ENCODE measurements at regions not wholly inside any gene's neighbourhood (a gene's known extent, or its start where the extent isn't known, plus 50 kb on each side); places are given as distances from the start of the nearest gene placed in this dataset.

DNA sequence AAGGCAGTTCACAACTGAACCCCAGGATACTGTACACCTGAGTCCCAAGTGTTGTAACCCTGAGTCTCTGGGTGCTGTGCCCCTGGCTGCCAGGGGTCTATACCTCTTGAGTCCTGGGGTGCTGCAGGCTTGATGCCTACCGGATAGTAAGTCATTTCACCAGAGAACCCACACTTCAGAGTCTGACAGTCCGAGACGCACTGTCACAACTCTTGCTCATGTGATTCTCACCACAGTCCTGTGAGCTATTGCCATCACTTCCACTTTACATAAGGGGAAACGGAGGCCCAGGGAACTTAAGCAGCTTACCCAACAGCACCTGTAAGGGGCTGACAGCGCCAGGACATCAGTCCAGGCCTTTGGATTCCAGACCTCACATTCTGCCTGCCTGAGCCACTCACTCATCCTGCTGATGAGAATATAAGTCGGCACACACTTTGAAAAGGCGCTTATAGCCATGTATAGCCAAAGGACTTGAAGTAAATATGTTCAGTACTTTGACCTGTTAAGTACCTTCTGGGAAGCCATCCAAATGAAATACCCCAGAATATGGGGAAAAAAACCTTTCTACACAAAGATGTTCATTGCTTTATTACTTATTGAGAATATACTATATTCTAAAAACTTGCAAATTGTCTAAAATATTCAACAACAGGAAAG is 180.7 kb upstream of the ID2 start:
- no peak for DNase-seq
- no peak overlapping the region for H3K9ac ChIP-seq (ENCODE audit: low read length)
- no peak overlapping the region for H3K4me2 ChIP-seq (ENCODE audit: low read length, poor library complexity, severe bottlenecking)
- no peak overlapping the region for H3K14ac ChIP-seq (ENCODE audit: low read length in 2 of 2)
- H2AK5ac ChIP-seq (ENCODE audit: low read length, severe bottlenecking) = no peak overlapping the region
- H3K23ac ChIP-seq (ENCODE audit: low read length in 2 of 2) = no peak overlapping the region
- no peaks in the 10 kb centered on the region for H3K4me1 ChIP-seq (ENCODE audit: control insufficient read depth, insufficient read depth, low read depth, low read length)
- H4K91ac ChIP-seq (ENCODE audit: low read length) = no peak overlapping the region
- H4K8ac ChIP-seq (ENCODE audit: low read length) = no peak overlapping the region
- no peak overlapping the region for H2AFZ ChIP-seq (ENCODE audit: low read depth, low read length)
- no peaks in the 10 kb centered on the region for H3K9me3 ChIP-seq (ENCODE audit: control insufficient read depth, low read length)
- no peak overlapping the region for H2BK120ac ChIP-seq (ENCODE audit: low read depth, low read length)
- no peaks in the 10 kb centered on the region for H3K36me3 ChIP-seq (ENCODE audit: control insufficient read depth in 1 of 2, insufficient read depth in 2 of 2, low read depth in 1 of 2, low read length in 2 of 2)
- H3K4ac ChIP-seq (ENCODE audit: low read depth in 1 of 2, low read length in 2 of 2) = no peak overlapping the region
- H2BK5ac ChIP-seq (ENCODE audit: low read depth, low read length, poor library complexity, severe bottlenecking) = no peak overlapping the region
- no peak overlapping the region for H3K18ac ChIP-seq (ENCODE audit: low read depth in 1 of 2, low read length in 2 of 2)
- no peak overlapping the region for H3K27ac ChIP-seq (ENCODE audit: low read length, poor library complexity, severe bottlenecking)
- WGBS = 87% methylated on average over 6 of the region's 7 CpGs
- H2BK15ac ChIP-seq (ENCODE audit: low read depth, poor library complexity, severe bottlenecking) = no peak overlapping the region
- no peak overlapping the region for H2BK12ac ChIP-seq (ENCODE audit: low read length in 2 of 2)
- peaks cover 0 to 12% of the 10 kb centered on the region in 2 experiments for H3K27me3 ChIP-seq (ENCODE audit: control insufficient read depth in 1 of 2, insufficient read depth in 1 of 2, low read length in 2 of 2)
- no peak overlapping the region for H3K4me3 ChIP-seq (ENCODE audit: insufficient read depth in 1 of 2, low read depth in 1 of 2, low read length in 2 of 2)
- H3K79me1 ChIP-seq (replicated peaks; ENCODE audit: low read length, poor library complexity, severe bottlenecking) = no peaks in the 10 kb centered on the region

DNA sequence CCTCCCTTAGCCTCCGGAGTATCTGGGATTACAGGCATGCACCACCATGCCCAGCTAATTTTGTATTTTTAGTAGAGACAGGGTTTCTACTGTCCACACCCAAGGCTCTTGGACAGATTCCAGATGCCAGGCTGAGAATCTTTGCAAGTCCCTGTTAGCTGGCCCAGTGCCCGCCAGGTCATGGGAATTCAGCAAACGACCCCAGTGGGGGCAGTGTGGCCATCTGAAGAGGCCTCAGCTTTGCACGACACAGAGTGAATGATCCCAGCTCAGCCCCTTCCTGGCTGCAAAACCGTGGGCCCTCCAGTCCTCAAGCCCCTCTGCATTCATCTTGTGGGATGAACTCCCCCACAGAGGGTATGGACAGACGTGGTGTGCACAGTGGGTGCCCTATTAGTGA is 179.5 kb upstream of the ID2 start:
- no peaks in the 10 kb centered on the region for H3K4me1 ChIP-seq (ENCODE audit: control insufficient read depth, insufficient read depth, low read depth, low read length)
- no peak overlapping the region for H4K8ac ChIP-seq (ENCODE audit: low read length)
- no peak overlapping the region for H3K4me3 ChIP-seq (ENCODE audit: insufficient read depth in 1 of 2, low read depth in 1 of 2, low read length in 2 of 2)
- no peak overlapping the region for H3K27ac ChIP-seq (ENCODE audit: low read length, poor library complexity, severe bottlenecking)
- H3K9ac ChIP-seq (ENCODE audit: low read length) = no peak overlapping the region
- no peaks in the 10 kb centered on the region for H3K36me3 ChIP-seq (ENCODE audit: control insufficient read depth in 1 of 2, insufficient read depth in 2 of 2, low read depth in 1 of 2, low read length in 2 of 2)
- no peak overlapping the region for H2BK12ac ChIP-seq (ENCODE audit: low read length in 2 of 2)
- no peak overlapping the region for H3K18ac ChIP-seq (ENCODE audit: low read depth in 1 of 2, low read length in 2 of 2)
- no peak for DNase-seq
- 81% methylated on average over 6 of the region's 6 CpGs for WGBS
- H3K9me3 ChIP-seq (ENCODE audit: control insufficient read depth, low read length) = no peaks in the 10 kb centered on the region
- no peak overlapping the region for H3K14ac ChIP-seq (ENCODE audit: low read length in 2 of 2)
- no peak overlapping the region for H2BK5ac ChIP-seq (ENCODE audit: low read depth, low read length, poor library complexity, severe bottlenecking)
- H2BK120ac ChIP-seq (ENCODE audit: low read depth, low read length) = no peak overlapping the region
- no peak overlapping the region for H2BK15ac ChIP-seq (ENCODE audit: low read depth, poor library complexity, severe bottlenecking)
- H3K79me1 ChIP-seq (replicated peaks; ENCODE audit: low read length, poor library complexity, severe bottlenecking) = no peaks in the 10 kb centered on the region
- H2AFZ ChIP-seq (ENCODE audit: low read depth, low read length) = no peak overlapping the region
- H3K4me2 ChIP-seq (ENCODE audit: low read length, poor library complexity, severe bottlenecking) = no peak overlapping the region
- H2AK5ac ChIP-seq (ENCODE audit: low read length, severe bottlenecking) = no peak overlapping the region
- no peak overlapping the region for H3K23ac ChIP-seq (ENCODE audit: low read length in 2 of 2)
- no peak overlapping the region for H4K91ac ChIP-seq (ENCODE audit: low read length)
- no peak overlapping the region for H3K4ac ChIP-seq (ENCODE audit: low read depth in 1 of 2, low read length in 2 of 2)
- H3K27me3 ChIP-seq (ENCODE audit: control insufficient read depth in 1 of 2, insufficient read depth in 1 of 2, low read length in 2 of 2) = peaks cover 0 to 14% of the 10 kb centered on the region in 2 experiments

GRCh38 chr2:8505311-8505920 is 176.4 kb upstream of the ID2 start:
- no peak for DNase-seq
- Histone ChIP-seq H3K23ac (ENCODE audit: low read length in 2 of 2) (no peak overlapping the region), H2AFZ (ENCODE audit: low read depth, low read length) (no peak overlapping the region), H3K14ac (ENCODE audit: low read length in 2 of 2) (no peak overlapping the region), H2BK5ac (ENCODE audit: low read depth, low read length, poor library complexity, severe bottlenecking) (no peak overlapping the region), H2AK5ac (ENCODE audit: low read length, severe bottlenecking) (no peak overlapping the region), H3K18ac (ENCODE audit: low read depth in 1 of 2, low read length in 2 of 2) (no peak overlapping the region), H3K79me1 (replicated peaks; ENCODE audit: low read length, poor library complexity, severe bottlenecking) (no peaks in the 10 kb centered on the region), H2BK12ac (ENCODE audit: low read length in 2 of 2) (no peak overlapping the region), H3K4me1 (ENCODE audit: control insufficient read depth, insufficient read depth, low read depth, low read length) (no peaks in the 10 kb centered on the region), H3K4ac (ENCODE audit: low read depth in 1 of 2, low read length in 2 of 2) (no peak overlapping the region), H3K27ac (ENCODE audit: low read length, poor library complexity, severe bottlenecking) (no peak overlapping the region), H2BK120ac (ENCODE audit: low read depth, low read length) (no peak overlapping the region), H4K8ac (ENCODE audit: low read length) (no peak overlapping the region), H3K36me3 (ENCODE audit: control insufficient read depth in 1 of 2, insufficient read depth in 2 of 2, low read depth in 1 of 2, low read length in 2 of 2) (no peaks in the 10 kb centered on the region), H2BK15ac (ENCODE audit: low read depth, poor library complexity, severe bottlenecking) (no peak overlapping the region), H3K9me3 (ENCODE audit: control insufficient read depth, low read length) (no peaks in the 10 kb centered on the region), H3K27me3 (ENCODE audit: control insufficient read depth in 1 of 2, insufficient read depth in 1 of 2, low read length in 2 of 2) (peaks cover 0 to 7% of the 10 kb centered on the region in 2 experiments), H3K4me2 (ENCODE audit: low read length, poor library complexity, severe bottlenecking) (no peak overlapping the region), H3K9ac (ENCODE audit: low read length) (no peak overlapping the region), H4K91ac (ENCODE audit: low read length) (no peak overlapping the region), H3K4me3 (ENCODE audit: insufficient read depth in 1 of 2, low read depth in 1 of 2, low read length in 2 of 2) (no peak overlapping the region)
- WGBS = 83% methylated on average over 9 of the region's 10 CpGs

GRCh38 chr2:8506746-8507145 is 175.1 kb upstream of the ID2 start:
- 95% methylated on average over 7 of the region's 7 CpGs for WGBS
- Histone ChIP-seq H4K8ac (ENCODE audit: low read length) (no peak overlapping the region), H4K91ac (ENCODE audit: low read length) (no peak overlapping the region)

More at GRCh38 chr2:8506746-8507145, 175.1 kb upstream of the ID2 start:
- H2AK5ac ChIP-seq (ENCODE audit: low read length, severe bottlenecking) = no peak overlapping the region
- H3K27me3 ChIP-seq (ENCODE audit: control insufficient read depth in 1 of 2, insufficient read depth in 1 of 2, low read length in 2 of 2) = peaks cover 0 to 7% of the 10 kb centered on the region in 2 experiments
- H3K4me3 ChIP-seq (ENCODE audit: insufficient read depth in 1 of 2, low read depth in 1 of 2, low read length in 2 of 2) = no peak overlapping the region
- H3K14ac ChIP-seq (ENCODE audit: low read length in 2 of 2) = no peak overlapping the region
- H3K79me1 ChIP-seq (replicated peaks; ENCODE audit: low read length, poor library complexity, severe bottlenecking) = no peaks in the 10 kb centered on the region
- no peaks in the 10 kb centered on the region for H3K36me3 ChIP-seq (ENCODE audit: control insufficient read depth in 1 of 2, insufficient read depth in 2 of 2, low read depth in 1 of 2, low read length in 2 of 2)
- H2BK120ac ChIP-seq (ENCODE audit: low read depth, low read length) = no peak overlapping the region
- no peak overlapping the region for H3K4me2 ChIP-seq (ENCODE audit: low read length, poor library complexity, severe bottlenecking)
- H2BK5ac ChIP-seq (ENCODE audit: low read depth, low read length, poor library complexity, severe bottlenecking) = no peak overlapping the region
- no peaks in the 10 kb centered on the region for H3K4me1 ChIP-seq (ENCODE audit: control insufficient read depth, insufficient read depth, low read depth, low read length)
- no peak overlapping the region for H3K27ac ChIP-seq (ENCODE audit: low read length, poor library complexity, severe bottlenecking)
- no peak overlapping the region for H3K23ac ChIP-seq (ENCODE audit: low read length in 2 of 2)
- no peak overlapping the region for H2BK12ac ChIP-seq (ENCODE audit: low read length in 2 of 2)
- no peak overlapping the region for H3K4ac ChIP-seq (ENCODE audit: low read depth in 1 of 2, low read length in 2 of 2)
- H3K9me3 ChIP-seq (ENCODE audit: control insufficient read depth, low read length) = no peaks in the 10 kb centered on the region
- no peak overlapping the region for H3K18ac ChIP-seq (ENCODE audit: low read depth in 1 of 2, low read length in 2 of 2)
- no peak overlapping the region for H2BK15ac ChIP-seq (ENCODE audit: low read depth, poor library complexity, severe bottlenecking)
- no peak for DNase-seq
- H3K9ac ChIP-seq (ENCODE audit: low read length) = no peak overlapping the region
- no peak overlapping the region for H2AFZ ChIP-seq (ENCODE audit: low read depth, low read length)

Measured in mesenchymal stem cell (in vitro differentiated cells and primary cell).